Adrenal gland (tissue), 9 donors: ENCODE measurements at regions not wholly inside any gene's neighbourhood (a gene's known extent, or its start where the extent isn't known, plus 50 kb on each side); places are given as distances from the start of the nearest gene placed in this dataset.

Experiments
- DNase-seq, 7 donors: peaks; one replicate each; pipeline ENCODE4 v3.0.0-alpha.2; 2019 to 2020
- H3K27ac ChIP-seq, 5 donors: fragments of 200-600 bp; sonication (generic) in 4 of 5; 1 replicate in 3 of 5; 2 replicates in 2 of 5; pipeline versions ENCODE4 v1.5.1 to v1.8.0; 2016 to 2020; ENCODE audit warnings: mild to moderate bottlenecking in 1 of 5
- H3K27me3 ChIP-seq: fragments of 200-600 bp; 2 replicates; pipeline ENCODE4 v1.8.0; 2021
- H3K36me3 ChIP-seq, 2 donors: fragments of 200-600 bp; replicated peaks in 1 of 2; 1 replicate in 1 of 2; 2 replicates in 1 of 2; pipeline versions ENCODE4 v1.5.1 to v1.8.0; 2018 to 2022
- H3K4me1 ChIP-seq, 2 donors: fragments of 200-600 bp; replicated peaks in 1 of 2; 1 replicate in 1 of 2; 2 replicates in 1 of 2; pipeline versions ENCODE4 v1.5.1 to v1.8.0; 2018 to 2021
- H3K4me3 ChIP-seq, 4 donors: fragments of 200-600 bp; sonication (generic) in 3 of 4; one replicate each; pipeline ENCODE4 v1.5.1; 2016 to 2018
- H3K9me3 ChIP-seq, 3 donors: fragments of 200-600 bp; sonication (generic) in 1 of 3; replicated peaks in 1 of 3; 1 replicate in 2 of 3; 2 replicates in 1 of 3; pipeline versions ENCODE4 v1.5.1 to v1.8.0; 2016 to 2021
- CTCF ChIP-seq, 6 experiments: fragments of 450-650 bp in 4 of 6; fragments of 200-600 bp in 2 of 6; sonication (generic) in 1 of 6; IDR thresholded peaks; 1 replicate in 5 of 6; 2 replicates in 1 of 6; pipeline versions ENCODE4 v1.5.1 to v1.8.0; 2016 to 2021; ENCODE audit warnings: antibody characterized with exemption in 6 of 6, mild to moderate bottlenecking in 2 of 6, moderate library complexity in 1 of 6
- POLR2A ChIP-seq, 2 donors: fragments of 450-650 bp; IDR thresholded peaks; one replicate each; pipeline ENCODE4 v1.6.1; 2017; ENCODE audit warnings: antibody characterized with exemption in 2 of 2, mild to moderate bottlenecking in 2 of 2, moderate library complexity in 1 of 2
- WGBS, 4 donors: extraction: QIAGEN DNeasy Blood & Tissue Kit in 2 of 4; methylation state at CpG; one replicate each; pipeline versions ENCODE4 v1.1.5 to v1.1.7; 2013 to 2017; 5-methylcytosine and 5-hydroxymethylcytosine counted together
- intact Hi-C, 2 donors: fragments of 100-400 bp; cut with DNase I; formaldehyde crosslinking; loops; one replicate each; pipeline versions ENCODE4 v1.14.1 to v1.15.0; 2022 to 2023
- donor health status: healthy with polysubstance abuse.
- donor health status: Bipolar disorder and iron deficiency.
- donor health status: DM: yes; HTN: yes; CAD: no.
- donor health status: DM: no; HTN: no; CAD: no.
- donor health status: DM: no; HTN: no; CAD: no.

- 76 to 89% (median 82%) methylated on average over 2 of the region's 2 CpGs for WGBS, 4 donors
- Histone ChIP-seq H3K9me3 (no peaks in the 10 kb centered on the region), H3K27ac (no peak overlapping the region), H3K4me3 (no peak overlapping the region), H3K36me3 (no peaks in the 10 kb centered on the region), H3K27me3 (no peaks in the 10 kb centered on the region), H3K4me1 (no peaks in the 10 kb centered on the region)
- DNase-seq, result no peak
- TF ChIP-seq CTCF (IDR thresholded peaks at IDR 0.05), result no peak
- no peak for TF ChIP-seq POLR2A (IDR thresholded peaks at IDR 0.05)
- intact Hi-C loops, result no loop called here
These were observed 1339.3 kb downstream of the EFNA5 start for GRCh38 chr5:106331415-106331814.

GRCh38 chr5:106324356-106324755 is 1346.4 kb downstream of the EFNA5 start:
- intact Hi-C loops, result no loop called here
- Histone ChIP-seq H3K27ac (no peak overlapping the region), H3K27me3 (no peaks in the 10 kb centered on the region), H3K9me3 (no peaks in the 10 kb centered on the region), H3K36me3 (no peaks in the 10 kb centered on the region), H3K4me1 (no peaks in the 10 kb centered on the region), H3K4me3 (no peak overlapping the region)
- DNase-seq, result no peak
- WGBS, 4 donors, result 67 to 93% (median 77%) methylated on average over 2 of the region's 2 CpGs
- TF ChIP-seq CTCF (IDR thresholded peaks at IDR 0.05), result no peak
- TF ChIP-seq POLR2A (IDR thresholded peaks at IDR 0.05), result no peak

DNA sequence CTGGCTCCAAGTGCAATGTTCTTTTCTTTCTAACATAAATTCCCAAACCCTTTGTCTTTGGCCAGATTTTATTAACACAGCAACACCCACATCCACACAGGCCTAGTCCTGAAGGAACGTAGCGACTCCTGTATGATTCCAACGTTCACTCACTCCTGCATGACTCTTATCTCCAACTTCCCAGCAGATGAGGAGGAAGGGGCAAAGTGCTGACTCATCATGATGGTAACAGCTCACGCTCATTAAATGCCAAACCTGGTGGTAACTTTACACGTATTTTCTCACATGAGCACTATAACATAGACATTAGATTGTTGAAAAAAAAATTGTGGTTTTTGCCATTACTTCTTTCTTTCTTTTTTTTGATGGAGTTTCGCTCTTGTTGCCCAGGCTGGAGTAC is 1349.5 kb downstream of the EFNA5 start:
- intact Hi-C loops, result no loop called here
- TF ChIP-seq POLR2A (IDR thresholded peaks at IDR 0.05), result no peak
- 82 to 87% (median 85%) methylated on average over 6 of the region's 6 CpGs for WGBS, 4 donors

DNA sequence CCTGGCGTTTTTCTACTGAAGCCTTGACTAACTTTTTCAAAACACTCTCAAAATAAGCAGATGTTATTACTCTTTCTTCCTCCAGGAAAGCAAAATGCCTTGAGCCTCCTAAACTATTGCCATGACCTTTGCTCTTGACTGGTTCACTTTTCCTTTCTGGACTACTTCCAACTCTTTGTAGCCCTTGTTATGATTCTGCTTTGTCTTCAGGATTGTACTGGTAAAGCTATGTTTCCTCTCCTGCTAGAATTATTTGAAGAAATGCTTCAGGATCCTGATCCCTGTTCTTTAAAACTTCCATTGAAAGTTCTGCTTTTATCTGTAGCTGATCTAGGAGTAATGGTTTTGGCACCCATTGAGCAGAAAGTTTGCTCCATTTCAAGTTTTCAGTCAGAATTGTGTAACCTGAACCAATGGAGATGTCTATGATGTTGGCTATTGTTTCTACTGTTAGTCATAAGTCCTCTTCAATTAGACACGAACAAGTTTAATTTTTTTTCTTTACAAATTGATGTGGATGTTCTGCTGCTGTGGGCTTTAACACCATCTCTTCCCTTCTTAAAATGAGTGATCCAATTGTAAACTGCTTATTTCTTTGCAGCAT is 1356.4 kb downstream of the EFNA5 start:
- 40 to 60% (median 52%) methylated on average over 2 of the region's 2 CpGs for WGBS, 4 donors
- no peak for TF ChIP-seq POLR2A (IDR thresholded peaks at IDR 0.05)
- no peaks in the 10 kb centered on the region for H3K36me3 ChIP-seq

More for the DNA sequence above, 1349.5 kb downstream of the EFNA5 start:
- Histone ChIP-seq H3K36me3 (no peaks in the 10 kb centered on the region), H3K4me1 (no peaks in the 10 kb centered on the region), H3K4me3 (no peak overlapping the region), H3K9me3 (no peaks in the 10 kb centered on the region), H3K27me3 (no peaks in the 10 kb centered on the region), H3K27ac (no peak overlapping the region)
- no peak for DNase-seq

DNA sequence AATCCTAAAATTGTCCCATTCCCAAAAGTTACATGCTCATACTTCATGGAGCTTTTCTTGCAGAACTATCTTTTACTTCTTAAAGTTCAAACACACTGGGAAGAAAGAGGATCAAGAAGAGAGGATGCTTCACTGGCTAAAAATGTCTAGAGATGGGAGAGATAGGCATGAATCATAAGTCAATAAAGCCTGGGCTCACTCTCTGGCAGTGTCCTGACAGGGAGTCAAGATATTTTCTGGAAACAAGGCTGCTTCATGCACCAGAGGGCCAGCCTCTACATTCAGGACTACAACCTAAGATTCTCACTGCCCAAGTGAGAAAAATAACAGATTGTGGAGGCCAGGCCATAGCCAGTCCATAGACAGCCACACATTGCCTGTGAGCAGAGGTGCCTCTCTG is 1358.4 kb downstream of the EFNA5 start:
- no peak overlapping the region for H3K4me3 ChIP-seq
- no peaks in the 10 kb centered on the region for H3K4me1 ChIP-seq
- H3K9me3 ChIP-seq, result no peaks in the 10 kb centered on the region
- no peaks in the 10 kb centered on the region for H3K36me3 ChIP-seq
- intact Hi-C loops, result no loop called here
- no peak overlapping the region for H3K27ac ChIP-seq
- DNase-seq, result no peak
- H3K27me3 ChIP-seq, result no peaks in the 10 kb centered on the region
- no peak for TF ChIP-seq POLR2A (IDR thresholded peaks at IDR 0.05)
- TF ChIP-seq CTCF (IDR thresholded peaks at IDR 0.05), result no peak

More for the DNA sequence above, 1356.4 kb downstream of the EFNA5 start:
- no peaks in the 10 kb centered on the region for H3K27me3 ChIP-seq
- no peak for DNase-seq
- H3K9me3 ChIP-seq, result no peaks in the 10 kb centered on the region
- H3K4me1 ChIP-seq, result no peaks in the 10 kb centered on the region
- intact Hi-C loops, result no loop called here
- H3K27ac ChIP-seq, result no peak overlapping the region
- no peak overlapping the region for H3K4me3 ChIP-seq
